K562 (cell line): ENCODE measurements at regions not wholly inside any gene's neighbourhood (a gene's known extent, or its start where the extent isn't known, plus 50 kb on each side); places are given as distances from the start of the nearest gene placed in this dataset.

Experiments used
- ATAC-seq: fragments of 200-7000 bp; cut with Tn5 transposase; 3 replicates; pipeline ENCODE4 v1.9.1; 2020; ENCODE audit warnings: moderate library complexity
- BruUV-seq: library from RNA; stranded (reverse); fragments of 400-500 nt; replicated peaks from 2 replicates; lab custom pipeline; 2021; lab: Mats Ljungman, UMichigan
- CTCF ChIA-PET: fragments of 300-600 bp; formaldehyde crosslinking; extraction: SDS; loops from one replicate; lab custom pipeline; 2021; ENCODE audit warnings: low intra/inter-chr PET ratio; lab: Yijun Ruan, JAX
- POLR2A ChIA-PET: fragments of 300-600, 350-650 bp; sonication (Branson Sonifier 250); formaldehyde crosslinking; extraction: SDS; loops from one replicate; lab custom pipeline; 2021; ENCODE audit warnings: antibody characterized with exemption, inconsistent platforms; lab: Yijun Ruan, JAX
- DNase-seq, 4 experiments: peaks; one replicate each; pipeline versions ENCODE4 v3.0.0 to v3.0.0-alpha.2; 2011 to 2018; ENCODE audit warnings: low spot score in 3 of 4, mixed read lengths in 3 of 4; ENCODE audit errors: extremely low read depth in 1 of 4
- FAIRE-seq: peaks from 2 replicates; lab custom pipeline; 2011; peaks lifted over from hg19 to GRCh38; lab: Jason Lieb, UNC
- H2AFZ ChIP-seq: 2 replicates; pipeline ENCODE4 v1.6.0; 2011; ENCODE audit warnings: low read depth, low read length, control low read depth, inconsistent platforms
- H3K27ac ChIP-seq: fragments of 200-600 bp; 3 replicates; pipeline ENCODE4 v1.8.0; 2011; ENCODE audit warnings: low read depth, mild to moderate bottlenecking, control low read depth, inconsistent platforms, low read length, moderate library complexity, mixed read lengths; ENCODE audit errors: extremely low read depth
- H3K27me3 ChIP-seq, 2 experiments: fragments of 300-600 bp in 1 of 2; 2 replicates in 1 of 2; 3 replicates in 1 of 2; pipeline versions ENCODE4 v1.6.0 to v1.8.0; 2011; ENCODE audit warnings: inconsistent platforms in 2 of 2, low read length in 2 of 2, mild to moderate bottlenecking in 1 of 2, mixed read lengths in 1 of 2, moderate library complexity in 1 of 2; ENCODE audit not compliant: control insufficient read depth in 2 of 2, insufficient read depth in 2 of 2
- H3K36me3 ChIP-seq: fragments of 300-600 bp; 3 replicates; pipeline ENCODE4 v1.8.0; 2011; ENCODE audit warnings: mild to moderate bottlenecking, low read length, inconsistent platforms; ENCODE audit not compliant: control insufficient read depth, insufficient read depth
- H3K4me1 ChIP-seq, 2 experiments: fragments of 200-600 bp in 1 of 2; replicated peaks in 1 of 2; 2 replicates in 1 of 2; 3 replicates in 1 of 2; pipeline versions ENCODE4 v1.5.1 to v1.8.0; 2011; ENCODE audit warnings: inconsistent platforms in 2 of 2, low read length in 2 of 2, mild to moderate bottlenecking in 1 of 2, mixed read lengths in 1 of 2, moderate library complexity in 1 of 2; ENCODE audit not compliant: control insufficient read depth in 2 of 2, insufficient read depth in 2 of 2
- H3K4me2 ChIP-seq: 2 replicates; pipeline ENCODE4 v1.6.1; 2011; ENCODE audit warnings: low read length, control low read depth, inconsistent platforms, mixed read lengths; ENCODE audit not compliant: insufficient read depth
- H3K4me3 ChIP-seq: fragments of 200-600 bp; sonication (generic), shearing (Covaris generic); 2 replicates; pipeline ENCODE4 v1.5.1; 2016; ENCODE audit warnings: control low read depth, inconsistent platforms
- H3K79me2 ChIP-seq: fragments of 200-600 bp; 3 replicates; pipeline ENCODE4 v1.8.0; 2011; ENCODE audit warnings: low read length, inconsistent platforms; ENCODE audit not compliant: control insufficient read depth, insufficient read depth
- H3K9ac ChIP-seq, 2 experiments: 2 replicates each; pipeline versions ENCODE4 v1.6.0 to v1.6.1; 2011; ENCODE audit warnings: low read depth in 2 of 2, low read length in 2 of 2, control low read depth in 1 of 2, inconsistent platforms in 1 of 2, mild to moderate bottlenecking in 1 of 2, mixed read lengths in 1 of 2; ENCODE audit not compliant: insufficient read depth in 1 of 2
- H3K9me1 ChIP-seq: one replicate; pipeline ENCODE4 v1.6.0; 2011; ENCODE audit warnings: inconsistent platforms, mild to moderate bottlenecking, low read length, moderate library complexity; ENCODE audit not compliant: control insufficient read depth, insufficient read depth
- H3K9me3 ChIP-seq: replicated peaks from 2 replicates; pipeline ENCODE4 v1.5.1; 2011; ENCODE audit warnings: low read depth, low read length, inconsistent platforms; ENCODE audit not compliant: control insufficient read depth, insufficient read depth
- H4K20me1 ChIP-seq: replicated peaks from 2 replicates; pipeline ENCODE4 v1.6.1; 2011; ENCODE audit warnings: low read length, inconsistent platforms, mixed read lengths; ENCODE audit not compliant: control insufficient read depth, insufficient read depth
- ASH1L ChIP-seq: fragments of 450-650 bp; IDR thresholded peaks from 2 replicates; pipeline ENCODE4 v1.6.1; 2018; ENCODE audit warnings: borderline replicate concordance, mild to moderate bottlenecking, low read depth; ENCODE audit not compliant: partially characterized antibody
- DDX20 ChIP-seq: fragments of 450-650 bp; IDR thresholded peaks from 2 replicates; pipeline ENCODE4 v1.6.1; 2016; ENCODE audit warnings: missing genetic modification characterization, low read depth, mild to moderate bottlenecking, missing compliant biosample characterization, moderate library complexity
- PRPF4 ChIP-seq: fragments of 200-400 bp; formaldehyde crosslinking; IDR thresholded peaks from one replicate; pipeline ENCODE4 v1.6.1; 2017; ENCODE audit warnings: low read length, low read depth, mild to moderate bottlenecking; ENCODE audit not compliant: insufficient read depth, poor library complexity, severe bottlenecking
- RBM17 ChIP-seq: fragments of 200-400 bp; formaldehyde crosslinking; IDR thresholded peaks from 2 replicates; pipeline ENCODE4 v1.6.1; 2017; ENCODE audit warnings: low read depth, mild to moderate bottlenecking, low read length, borderline replicate concordance
- ZNF354B ChIP-seq: fragments of 250-450 bp; sonication (Bioruptor Pico); IDR thresholded peaks from 2 replicates; pipeline ENCODE4 v1.4.0; 2020
- WGBS: fragments of 100-300 bp; shearing (Covaris generic); methylation state at CpG from one replicate; pipeline ENCODE4 v1.1.6; 2016; ENCODE audit warnings: low coverage, mixed read lengths; ENCODE audit not compliant: insufficient coverage; ENCODE audit errors: missing lambda C conversion rate; 5-methylcytosine and 5-hydroxymethylcytosine counted together
- in situ Hi-C: fragments of 300-500 bp; cut with MboI; formaldehyde crosslinking; loops from 4 replicates; pipeline ENCODE4 v1.15.0; 2018; ENCODE audit warnings: inconsistent platforms, mixed read lengths
- intact Hi-C: fragments of 100-400 bp; cut with micrococcal nuclease; formaldehyde crosslinking; loops from 2 replicates; pipeline ENCODE4 v1.14.2; 2022
- TF ChIP-seq, protein P1 (sequence below): sonication (generic); formaldehyde crosslinking; IDR thresholded peaks from 2 replicates; pipeline ENCODE4 v1.8.0; 2022; ENCODE audit warnings: missing genetic modification reagents, mild to moderate bottlenecking, borderline replicate concordance
- TF ChIP-seq, protein P2 (sequence below): fragments of 450-650 bp; formaldehyde crosslinking; IDR thresholded peaks from 2 replicates; pipeline ENCODE4 v1.4.0; 2020; ENCODE audit warnings: mild to moderate bottlenecking, moderate library complexity
- TF ChIP-seq, protein P3 (sequence below): fragments of 450-650 bp; formaldehyde crosslinking; IDR thresholded peaks from 2 replicates; pipeline ENCODE4 v1.4.0; 2020; ENCODE audit warnings: mild to moderate bottlenecking

GRCh38 chr1:5029136-5029535 is 374.7 kb downstream of the AJAP1 start:
- ATAC-seq (no peak), FAIRE-seq (no peak), DNase-seq (no peak)
- intact Hi-C loops (no loop called here), in situ Hi-C loops (no loop called here)
- H3K4me3 ChIP-seq: no peak overlapping the region
- no peaks in the 10 kb centered on the region for H3K4me1 ChIP-seq
- no peaks in the 10 kb centered on the region for H3K36me3 ChIP-seq
- H3K27ac ChIP-seq: no peak overlapping the region
- no peaks in the 10 kb centered on the region for H3K9me1 ChIP-seq
- no peak overlapping the region for H3K4me2 ChIP-seq
- H3K9ac ChIP-seq: no peak overlapping the region
- H3K79me2 ChIP-seq: no peaks in the 10 kb centered on the region
- no TSS peak for BruUV-seq
- CTCF ChIA-PET: no interaction called here
- TF ChIP-seq, protein P1, sequence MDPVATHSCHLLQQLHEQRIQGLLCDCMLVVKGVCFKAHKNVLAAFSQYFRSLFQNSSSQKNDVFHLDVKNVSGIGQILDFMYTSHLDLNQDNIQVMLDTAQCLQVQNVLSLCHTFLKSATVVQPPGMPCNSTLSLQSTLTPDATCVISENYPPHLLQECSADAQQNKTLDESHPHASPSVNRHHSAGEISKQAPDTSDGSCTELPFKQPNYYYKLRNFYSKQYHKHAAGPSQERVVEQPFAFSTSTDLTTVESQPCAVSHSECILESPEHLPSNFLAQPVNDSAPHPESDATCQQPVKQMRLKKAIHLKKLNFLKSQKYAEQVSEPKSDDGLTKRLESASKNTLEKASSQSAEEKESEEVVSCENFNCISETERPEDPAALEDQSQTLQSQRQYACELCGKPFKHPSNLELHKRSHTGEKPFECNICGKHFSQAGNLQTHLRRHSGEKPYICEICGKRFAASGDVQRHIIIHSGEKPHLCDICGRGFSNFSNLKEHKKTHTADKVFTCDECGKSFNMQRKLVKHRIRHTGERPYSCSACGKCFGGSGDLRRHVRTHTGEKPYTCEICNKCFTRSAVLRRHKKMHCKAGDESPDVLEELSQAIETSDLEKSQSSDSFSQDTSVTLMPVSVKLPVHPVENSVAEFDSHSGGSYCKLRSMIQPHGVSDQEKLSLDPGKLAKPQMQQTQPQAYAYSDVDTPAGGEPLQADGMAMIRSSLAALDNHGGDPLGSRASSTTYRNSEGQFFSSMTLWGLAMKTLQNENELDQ (CRISPR knock-in tag): no peak
- no peak for TF ChIP-seq ASH1L
- no peaks in the 10 kb centered on the region for H3K27me3 ChIP-seq
- H4K20me1 ChIP-seq: no peaks in the 10 kb centered on the region
- 2% methylated on average over 2 of the region's 2 CpGs for WGBS
- no peak overlapping the region for H2AFZ ChIP-seq
- POLR2A ChIA-PET: no interaction called here
- no peaks in the 10 kb centered on the region for H3K9me3 ChIP-seq

DNA sequence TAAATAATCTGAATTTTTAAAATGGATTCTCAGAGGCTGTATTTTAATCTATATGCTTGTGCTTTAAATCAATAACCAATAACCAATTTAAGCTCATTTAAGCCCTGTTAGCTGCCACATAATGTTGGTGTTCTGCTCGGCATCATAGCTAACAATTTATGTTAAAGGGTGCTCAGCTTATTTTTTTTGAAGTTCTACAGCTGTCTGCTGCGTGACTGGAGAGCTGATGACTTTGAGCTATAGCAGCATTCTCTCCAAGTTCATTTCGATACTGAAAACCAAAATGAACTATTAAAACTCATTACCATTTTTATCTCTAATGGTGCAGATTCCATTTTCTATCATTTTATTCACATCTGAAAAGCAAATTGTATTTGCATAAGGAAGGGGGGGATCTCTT is 357.8 kb downstream of the AJAP1 start:
- DNase-seq (no peak), FAIRE-seq (no peak), ATAC-seq (no peak)
- no peaks in the 10 kb centered on the region; the same call in 1 of the 2 replicates for H3K9me3 ChIP-seq
- H3K27me3 ChIP-seq: no peaks in the 10 kb centered on the region; a peak in 1 of 5 replicates
- intact Hi-C loops (no loop called here), in situ Hi-C loops (no loop called here)
- BruUV-seq: no TSS peak
- H3K79me2 ChIP-seq: no peaks in the 10 kb centered on the region
- ChIA-PET POLR2A (no interaction called here), CTCF (no interaction called here)
- no peak overlapping the region for H3K9ac ChIP-seq
- TF ChIP-seq ZNF354B (no peak), RBM17 (no peak), PRPF4 (no peak), DDX20 (tag) (no peak)
- TF ChIP-seq, protein P2, sequence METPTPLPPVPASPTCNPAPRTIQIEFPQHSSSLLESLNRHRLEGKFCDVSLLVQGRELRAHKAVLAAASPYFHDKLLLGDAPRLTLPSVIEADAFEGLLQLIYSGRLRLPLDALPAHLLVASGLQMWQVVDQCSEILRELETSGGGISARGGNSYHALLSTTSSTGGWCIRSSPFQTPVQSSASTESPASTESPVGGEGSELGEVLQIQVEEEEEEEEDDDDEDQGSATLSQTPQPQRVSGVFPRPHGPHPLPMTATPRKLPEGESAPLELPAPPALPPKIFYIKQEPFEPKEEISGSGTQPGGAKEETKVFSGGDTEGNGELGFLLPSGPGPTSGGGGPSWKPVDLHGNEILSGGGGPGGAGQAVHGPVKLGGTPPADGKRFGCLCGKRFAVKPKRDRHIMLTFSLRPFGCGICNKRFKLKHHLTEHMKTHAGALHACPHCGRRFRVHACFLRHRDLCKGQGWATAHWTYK (CRISPR knock-in tag): no peak
- TF ChIP-seq, protein P3, sequence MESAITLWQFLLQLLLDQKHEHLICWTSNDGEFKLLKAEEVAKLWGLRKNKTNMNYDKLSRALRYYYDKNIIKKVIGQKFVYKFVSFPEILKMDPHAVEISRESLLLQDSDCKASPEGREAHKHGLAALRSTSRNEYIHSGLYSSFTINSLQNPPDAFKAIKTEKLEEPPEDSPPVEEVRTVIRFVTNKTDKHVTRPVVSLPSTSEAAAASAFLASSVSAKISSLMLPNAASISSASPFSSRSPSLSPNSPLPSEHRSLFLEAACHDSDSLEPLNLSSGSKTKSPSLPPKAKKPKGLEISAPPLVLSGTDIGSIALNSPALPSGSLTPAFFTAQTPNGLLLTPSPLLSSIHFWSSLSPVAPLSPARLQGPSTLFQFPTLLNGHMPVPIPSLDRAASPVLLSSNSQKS (CRISPR knock-in tag): no peak
- H4K20me1 ChIP-seq: no peaks in the 10 kb centered on the region
- H3K9me1 ChIP-seq: no peaks in the 10 kb centered on the region
- H3K4me1 ChIP-seq: no peaks in the 10 kb centered on the region
- no peak overlapping the region for H3K4me2 ChIP-seq
- H3K4me3 ChIP-seq: no peak overlapping the region
- H3K27ac ChIP-seq: no peak overlapping the region
- H2AFZ ChIP-seq: no peak overlapping the region
- no peaks in the 10 kb centered on the region for H3K36me3 ChIP-seq
- 1% methylated on average over 3 of the region's 3 CpGs for WGBS
